Stimulated activated CD8-positive, alpha-beta memory T cell treated with anti-CD3 and anti-CD28 coated beads, Interleukin-15, amount 100 ng/mL, for 48 hours (primary cell): ENCODE measurements at regions not wholly inside any gene's neighbourhood (a gene's known extent, or its start where the extent isn't known, plus 50 kb on each side); places are given as distances from the start of the nearest gene placed in this dataset.

Source experiments
- DNase-seq, 2 donors: peaks; one replicate each; pipeline ENCODE4 v3.0.0-alpha.2; 2020; ENCODE audit warnings: low read depth in 2 of 2

DNA sequence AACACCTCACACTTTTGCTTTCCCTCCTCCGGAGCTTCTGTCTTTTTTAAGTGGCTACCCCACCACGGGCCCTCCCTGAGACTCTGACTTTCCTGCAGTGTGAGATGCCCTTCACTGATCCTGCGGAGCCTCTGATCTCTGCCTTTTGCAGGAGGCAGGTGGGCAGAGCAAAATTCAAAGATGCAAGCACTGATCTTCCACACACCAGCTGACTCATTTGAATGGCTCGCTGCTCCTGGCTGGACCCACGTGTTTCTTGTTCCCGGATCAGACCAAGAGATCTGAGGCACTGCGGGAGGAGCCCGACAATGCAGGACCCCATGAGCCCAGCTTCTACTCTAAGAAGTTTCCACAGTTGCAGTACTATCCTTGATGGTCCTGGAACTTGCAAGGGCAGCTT is 1607.9 kb upstream of the TENM3 start:
- no peak for DNase-seq

DNA sequence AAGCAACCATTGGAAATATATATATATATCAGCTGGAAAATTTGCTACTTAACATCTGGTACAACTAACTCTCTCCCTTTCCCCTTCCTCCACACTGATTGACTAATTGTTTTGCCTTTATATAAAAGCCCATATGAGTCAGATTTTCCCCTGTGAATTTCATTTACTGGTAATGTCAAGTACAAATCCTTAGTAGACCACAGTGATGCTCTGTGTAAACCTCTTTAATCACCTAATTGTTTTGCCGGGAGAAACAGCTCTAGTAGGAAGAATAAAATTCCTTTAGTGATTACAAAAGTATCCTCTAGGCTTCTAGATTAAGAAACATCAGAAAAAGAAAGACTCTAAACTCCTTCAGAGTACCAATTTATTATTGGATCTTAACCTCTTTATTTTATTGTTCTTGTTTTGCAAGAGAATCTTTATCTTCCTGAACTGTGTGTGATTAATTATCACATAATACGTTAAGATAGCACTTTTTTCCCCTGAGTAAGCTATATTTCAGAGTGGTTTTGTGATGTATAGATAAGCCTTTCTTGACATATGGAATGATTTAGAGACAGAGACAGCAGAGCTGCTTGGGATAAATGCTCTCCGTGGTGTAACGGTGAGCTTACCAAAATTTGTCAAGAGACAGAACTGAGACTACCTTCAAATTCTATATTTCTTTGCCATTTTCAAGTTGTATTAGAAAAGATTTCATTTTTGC is 1606.4 kb upstream of the TENM3 start:
- no peak for DNase-seq

DNA sequence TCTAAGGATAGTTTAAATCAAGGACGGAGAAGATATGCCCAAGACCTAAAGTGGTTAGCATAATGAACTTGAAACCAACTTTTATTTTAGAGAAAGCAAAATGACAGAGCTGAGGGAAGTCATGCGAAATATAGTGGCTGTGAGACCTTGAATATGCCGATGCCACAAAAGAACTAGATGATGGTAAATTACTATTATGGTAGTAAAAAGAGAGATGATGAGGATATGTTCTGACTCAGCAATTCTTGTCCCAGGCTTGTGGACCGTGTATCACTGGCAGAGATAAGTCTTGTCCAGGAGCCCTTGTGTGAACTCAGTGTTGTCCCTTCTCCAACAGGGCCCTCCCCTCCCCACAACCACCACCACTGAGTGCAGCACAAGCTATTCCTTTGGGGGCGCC is 1605.6 kb upstream of the TENM3 start:
- no peak for DNase-seq

DNA sequence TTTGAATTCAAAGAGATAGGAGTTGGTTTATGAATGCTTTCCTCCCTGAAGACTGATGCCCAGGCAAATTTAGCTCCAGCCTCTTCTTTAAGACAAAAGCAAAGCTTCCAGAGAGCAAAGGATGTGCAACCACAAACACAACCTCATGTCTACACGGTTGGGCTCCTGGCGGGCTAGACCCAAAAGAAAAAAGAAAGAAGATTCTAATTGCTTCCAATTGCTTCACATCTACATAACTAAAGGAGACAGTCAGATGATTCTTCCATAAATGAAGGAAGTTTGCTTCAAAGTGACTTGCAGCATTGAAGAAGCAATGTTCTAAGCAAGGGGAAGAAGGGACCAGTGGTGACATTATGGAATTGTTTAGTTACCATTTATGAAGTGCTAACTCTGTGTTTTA is 1603.0 kb upstream of the TENM3 start:
- no peak for DNase-seq

DNA sequence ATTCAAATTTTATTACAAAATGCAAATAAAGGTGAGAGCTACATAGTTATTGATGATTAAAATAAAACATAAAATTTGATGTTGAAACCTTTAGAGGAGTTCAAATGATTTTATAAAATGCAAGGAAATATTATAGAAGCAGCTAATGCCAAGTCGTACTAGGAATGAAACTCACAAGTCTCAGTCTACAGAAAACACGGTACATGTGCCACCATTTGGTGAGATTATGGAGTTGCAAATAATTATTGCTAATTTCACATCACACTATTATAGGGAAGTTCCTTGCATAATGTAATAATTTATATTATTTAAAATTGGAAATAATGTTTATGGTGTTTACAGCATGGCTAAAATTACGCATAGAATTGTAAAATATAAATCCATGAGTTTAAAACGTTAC is 1601.7 kb upstream of the TENM3 start:
- DNase-seq: no peak

DNA sequence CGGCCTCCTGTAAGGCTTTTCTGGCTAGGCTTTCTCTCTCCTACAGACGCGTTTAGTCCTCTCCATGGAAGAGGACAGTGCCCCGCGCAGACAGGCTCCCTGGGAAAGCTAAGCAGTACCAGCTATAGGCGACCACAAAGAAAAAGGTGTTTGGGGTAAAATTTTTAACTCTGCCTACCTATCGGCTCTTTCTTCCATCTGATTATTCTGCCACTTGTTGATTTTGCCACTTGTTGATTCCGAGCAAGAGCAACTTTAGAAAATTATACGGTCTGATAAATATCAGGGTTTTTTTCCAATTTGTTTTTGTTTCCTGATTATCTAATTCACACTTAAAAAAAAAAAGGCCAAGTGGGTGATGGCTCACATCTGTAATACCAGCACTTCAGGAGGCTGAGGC is 1600.5 kb upstream of the TENM3 start:
- no peak for DNase-seq

DNA sequence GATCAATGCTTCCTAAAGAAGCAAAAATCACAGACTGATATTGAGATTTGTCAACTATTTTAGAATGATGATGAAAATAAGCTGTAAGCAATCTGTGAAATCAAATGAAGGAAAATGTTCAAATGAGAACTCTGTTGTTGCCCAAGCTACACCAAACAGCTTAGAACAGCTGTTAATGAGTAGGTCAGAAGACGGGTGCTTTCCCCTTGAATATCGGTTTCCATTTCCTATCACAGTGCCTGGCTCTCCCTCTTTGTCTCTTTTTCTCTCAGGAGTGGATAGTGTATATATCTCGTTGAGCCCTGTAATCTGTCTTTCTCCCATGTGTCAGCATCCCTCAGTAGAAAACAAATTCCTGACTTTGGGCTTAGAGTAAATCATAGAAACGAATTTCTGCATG is 1592.9 kb upstream of the TENM3 start:
- no peak for DNase-seq

DNA sequence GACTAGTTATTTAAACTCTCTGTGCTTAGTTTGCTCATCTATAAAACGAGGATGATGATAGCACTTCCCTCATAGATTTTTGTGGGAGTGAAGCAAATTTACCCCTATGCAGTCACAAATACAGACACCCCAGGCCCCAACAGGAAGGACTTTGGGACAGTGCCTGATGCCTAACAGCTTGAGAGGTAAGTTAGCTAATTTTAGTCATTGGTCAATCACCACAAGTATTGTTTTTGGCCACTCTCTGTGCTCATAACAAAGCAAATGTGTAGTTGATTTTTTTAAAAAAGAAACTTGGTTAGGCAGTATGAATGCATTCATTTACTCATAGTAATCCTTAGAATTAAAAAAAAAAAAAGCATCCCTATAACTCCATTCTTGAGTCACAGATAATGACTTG is 1590.7 kb upstream of the TENM3 start:
- no peak for DNase-seq

DNA sequence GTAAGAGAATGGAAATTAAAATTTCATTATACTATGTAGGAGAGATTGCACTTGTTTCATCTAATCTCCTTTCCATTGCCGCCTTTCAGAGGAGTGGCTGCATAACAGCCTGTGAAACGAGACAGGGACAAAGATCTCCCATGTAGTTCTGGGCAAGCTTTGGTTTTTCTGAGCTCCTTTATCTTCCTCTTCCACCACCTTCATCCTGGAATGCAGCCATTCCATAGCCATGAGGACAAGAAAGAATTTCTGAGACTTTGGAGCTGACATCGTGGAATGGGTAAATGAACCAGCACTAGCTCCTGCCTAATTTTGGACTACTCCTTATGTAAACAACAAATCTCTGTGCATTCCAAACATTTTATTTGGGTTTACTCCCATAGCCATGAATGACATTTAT is 1587.3 kb upstream of the TENM3 start:
- no peak for DNase-seq

DNA sequence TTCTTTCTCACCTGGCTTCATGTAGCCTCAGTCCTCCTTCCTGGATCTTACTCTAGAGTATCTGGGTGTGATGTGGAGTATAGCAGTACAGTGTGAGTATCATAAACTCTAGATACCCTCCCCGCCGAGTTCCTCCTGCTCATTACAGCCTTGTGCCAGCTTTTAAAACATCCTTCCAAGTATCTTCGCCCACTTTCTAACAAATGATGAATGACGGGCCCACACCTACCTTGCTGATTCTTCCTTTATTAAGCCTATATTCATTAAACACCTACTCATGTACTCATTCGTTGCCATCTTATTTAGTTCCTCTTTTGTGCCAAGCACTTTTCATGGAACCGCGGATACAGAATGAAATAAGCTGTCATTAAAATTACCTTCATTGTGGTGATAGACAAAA is 1585.3 kb upstream of the TENM3 start:
- no peak for DNase-seq

DNA sequence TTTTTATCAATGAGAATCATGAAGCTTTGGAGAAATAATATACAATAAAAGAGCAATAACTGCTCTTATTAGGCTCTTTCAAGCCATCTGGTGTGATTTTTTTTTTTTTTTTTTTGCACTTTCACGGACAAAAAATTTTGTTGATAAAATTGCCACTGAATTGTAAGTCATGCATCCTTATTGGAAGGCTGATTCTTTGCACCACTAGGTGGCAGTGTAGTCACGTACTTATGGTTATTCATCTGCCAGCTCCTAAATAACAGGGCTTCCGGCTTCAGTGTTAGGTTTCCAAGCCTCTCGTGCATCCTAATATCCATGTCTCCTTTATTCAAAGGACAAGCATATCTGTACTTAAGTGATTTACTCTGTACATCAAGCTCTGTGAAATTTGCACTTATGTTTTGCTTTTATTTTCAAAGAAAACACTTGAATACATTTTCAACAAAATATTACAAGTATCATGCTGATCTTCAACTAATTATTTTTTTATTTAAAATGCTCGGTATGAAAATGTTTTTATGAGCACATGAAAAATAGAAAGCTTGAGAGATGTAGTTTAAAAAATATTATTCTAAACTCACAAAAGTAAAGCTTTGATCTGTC is 1578.3 kb upstream of the TENM3 start:
- DNase-seq: peak in 1 of 2 donors; percentile 8

DNA sequence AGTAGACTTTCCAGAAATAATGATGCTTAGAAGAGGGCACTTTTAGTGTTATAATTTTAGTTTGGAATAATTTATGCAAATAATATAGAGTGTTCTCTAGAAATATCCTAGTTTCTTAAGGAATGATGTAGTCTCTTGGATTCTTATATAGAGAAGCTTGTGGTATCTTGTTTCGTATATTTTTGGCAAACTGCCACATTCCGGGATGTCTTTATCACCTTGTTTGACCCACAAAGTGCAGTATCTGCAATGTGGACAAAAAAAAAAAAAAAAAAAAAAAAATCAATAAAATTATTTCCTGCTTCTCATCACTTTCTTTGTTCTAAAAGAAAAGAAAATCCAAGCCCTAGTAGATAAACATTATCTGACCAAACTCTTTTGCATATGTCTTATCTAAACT is 1577.7 kb upstream of the TENM3 start:
- no peak for DNase-seq

DNA sequence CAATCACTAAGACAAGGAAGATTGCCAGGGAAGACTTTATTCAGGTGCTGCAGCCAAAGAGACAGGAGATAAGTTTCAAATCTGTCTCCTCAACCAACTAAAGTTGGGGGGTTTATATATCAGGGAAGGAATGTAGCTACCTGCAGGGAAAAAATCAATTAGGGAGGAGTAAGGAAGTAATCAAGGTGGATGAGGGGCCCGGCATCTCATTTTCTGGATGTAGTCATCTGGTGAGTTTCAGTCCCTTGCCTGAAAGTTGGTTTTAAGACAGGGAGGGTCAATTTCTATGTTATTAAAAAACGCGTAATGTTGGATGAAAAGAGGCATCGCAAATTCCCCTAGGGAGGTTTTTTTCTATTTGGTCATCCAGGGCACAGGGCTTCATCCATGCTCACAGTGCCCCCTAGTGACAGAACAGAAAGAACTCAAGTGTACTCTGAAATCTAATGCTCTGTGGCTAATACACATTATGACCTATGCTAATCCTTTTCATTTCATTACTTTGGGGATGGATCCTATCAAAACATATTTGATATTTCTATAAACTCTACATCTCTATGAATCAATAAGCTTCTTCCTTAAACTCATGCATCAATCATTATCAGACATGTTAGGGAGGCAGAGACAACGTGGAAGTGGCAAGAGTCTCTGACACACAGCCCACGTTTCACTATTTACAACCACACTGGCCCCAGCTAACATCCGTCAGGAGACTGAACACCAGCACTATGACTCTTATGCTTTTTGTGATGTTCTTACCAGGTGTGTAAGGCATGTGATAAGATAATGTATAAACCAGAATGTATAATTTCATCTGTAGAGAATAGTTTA is 1577.0 kb upstream of the TENM3 start:
- peak in 1 of 2 donors; percentile 1 for DNase-seq

DNA sequence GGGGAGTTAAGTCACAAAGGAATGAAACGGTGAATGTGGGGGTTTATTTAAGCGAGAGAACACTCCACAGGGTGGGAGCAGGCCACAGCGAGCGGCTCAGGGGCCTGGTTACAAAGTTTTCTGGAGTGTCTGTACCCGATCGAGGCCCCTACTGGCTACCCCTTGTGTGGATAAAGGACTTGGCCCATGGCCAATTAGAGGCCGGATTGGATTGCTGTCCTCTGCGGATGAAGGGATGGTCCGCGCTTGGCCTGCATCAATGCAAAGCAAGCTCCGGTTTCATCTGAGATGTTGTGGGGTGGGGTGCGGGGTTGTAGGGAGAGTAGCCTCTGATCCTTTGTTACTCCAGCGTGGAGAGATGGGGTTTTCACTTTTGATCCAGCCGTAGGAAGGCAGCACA is 1574.5 kb upstream of the TENM3 start:
- no peak for DNase-seq

DNA sequence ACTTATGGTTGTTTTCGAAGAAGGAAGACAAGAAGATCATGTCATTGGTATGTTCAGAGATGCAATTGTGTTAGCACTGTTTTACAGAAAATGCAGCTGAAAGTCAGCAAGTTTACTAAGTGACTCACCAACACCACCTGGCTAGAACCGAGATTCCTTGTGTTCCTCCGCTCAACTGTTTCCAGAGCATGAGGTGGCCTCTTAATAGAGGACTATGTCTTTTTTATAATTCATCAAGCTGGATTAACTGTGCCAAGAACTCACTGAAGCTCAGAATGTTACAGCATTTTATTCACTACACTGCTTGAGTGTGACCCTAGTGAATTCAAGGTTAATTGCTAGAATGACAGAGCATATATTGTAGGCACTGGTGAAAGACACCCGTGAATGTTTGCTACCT is 1573.5 kb upstream of the TENM3 start:
- DNase-seq: no peak

DNA sequence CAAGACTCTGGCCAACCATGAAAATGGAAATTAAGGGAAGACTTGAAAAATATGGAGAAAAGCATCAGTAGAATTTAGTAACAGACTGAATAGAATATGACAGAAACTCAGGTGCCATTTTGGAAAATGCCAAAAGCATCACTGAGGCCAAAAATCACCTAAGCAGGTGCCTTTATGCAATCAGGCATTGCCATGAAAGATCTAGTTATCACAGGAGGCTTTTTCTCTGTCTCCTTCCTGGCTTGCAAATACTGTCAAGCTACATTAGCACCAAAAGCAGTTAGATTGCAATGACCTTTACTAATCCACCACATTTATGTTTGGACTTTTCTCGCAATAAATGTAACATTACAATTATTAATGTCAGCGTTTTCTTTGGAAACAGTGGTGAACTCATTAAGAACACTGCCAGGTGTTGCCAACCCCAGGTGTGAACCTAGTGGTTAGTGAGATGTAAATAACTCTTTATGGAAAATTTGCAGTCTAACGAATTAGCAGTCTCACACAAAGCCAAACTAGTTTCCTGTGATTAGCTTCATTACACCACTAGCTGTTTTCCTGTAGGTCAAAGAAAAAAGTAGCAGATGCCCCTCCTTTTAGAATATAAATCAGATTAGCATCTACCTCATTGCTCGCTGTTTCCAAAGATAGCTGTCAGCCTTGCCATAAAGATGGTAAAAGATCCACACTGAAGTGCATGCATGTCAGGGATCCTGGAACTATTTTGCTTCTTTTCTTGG is 1568.4 kb upstream of the TENM3 start:
- no peak for DNase-seq

DNA sequence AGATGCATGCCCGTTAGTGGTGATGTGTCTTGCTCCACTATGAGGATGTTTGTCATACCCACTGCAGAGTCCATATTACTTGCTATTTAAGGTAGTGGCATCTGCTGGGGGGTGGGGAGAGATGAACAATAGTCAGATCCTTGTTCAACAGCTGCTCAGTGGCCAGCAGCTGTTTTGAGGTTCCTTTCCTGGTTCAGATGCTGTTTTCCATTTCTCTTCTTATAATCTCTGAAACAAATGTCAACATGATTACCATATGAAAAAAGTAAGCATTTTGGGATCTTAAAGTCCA is 1567.9 kb upstream of the TENM3 start:
- no peak for DNase-seq

DNA sequence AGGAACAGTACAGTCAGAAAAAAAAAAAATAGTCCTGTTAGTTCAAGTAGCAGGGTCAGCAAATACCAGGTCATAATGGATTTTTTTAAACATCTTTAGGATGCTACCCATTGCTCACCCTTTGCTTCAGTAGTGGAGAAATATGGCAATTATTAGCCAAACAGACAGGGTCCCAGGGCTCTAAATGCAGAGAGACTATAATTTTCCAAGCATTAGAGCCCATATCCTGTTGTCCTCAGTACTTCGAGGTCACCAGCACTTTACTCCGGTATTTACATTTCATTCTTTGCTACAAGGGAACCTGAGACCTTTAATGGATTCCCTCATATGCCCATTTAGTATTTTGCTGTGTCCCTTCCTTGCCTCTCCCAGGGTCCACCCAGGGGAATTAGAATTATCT is 1562.9 kb upstream of the TENM3 start:
- no peak for DNase-seq

DNA sequence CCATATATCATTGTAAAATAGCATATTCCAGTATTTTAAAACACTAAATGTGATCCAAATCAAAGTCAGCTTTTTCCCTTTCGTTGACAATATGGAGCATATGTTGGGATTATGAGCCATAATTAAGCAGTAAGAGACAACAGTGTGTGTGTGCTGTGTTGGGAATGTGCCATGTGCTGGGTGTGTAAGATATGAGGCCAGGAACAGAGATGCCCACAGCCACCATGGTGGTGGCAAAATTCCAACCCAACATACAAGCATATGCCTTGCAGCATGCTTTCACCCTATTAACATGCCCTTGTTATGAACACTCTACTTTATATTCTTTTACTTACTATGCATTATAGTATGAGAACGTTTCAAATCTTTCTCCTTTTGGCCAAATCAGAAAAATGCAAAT is 1560.4 kb upstream of the TENM3 start:
- DNase-seq: no peak

DNA sequence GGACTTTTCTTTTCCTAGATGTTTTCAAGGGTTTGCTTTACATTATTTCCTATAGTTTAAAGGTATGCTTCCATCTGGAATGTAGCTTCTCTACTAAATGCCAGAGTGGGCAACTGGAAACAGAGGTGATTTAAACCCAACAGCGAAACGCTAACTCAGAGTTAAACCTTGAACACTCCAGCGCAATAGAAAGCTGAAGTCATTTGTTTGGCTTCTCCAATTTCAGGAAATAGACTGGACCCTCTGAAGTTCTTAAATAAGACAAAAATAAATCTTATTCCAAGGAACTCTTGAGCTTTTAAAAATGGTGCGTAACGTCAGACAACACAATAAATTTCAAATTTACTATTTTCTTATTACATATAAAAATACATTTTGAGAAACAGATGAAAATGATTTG is 1560.0 kb upstream of the TENM3 start:
- no peak for DNase-seq

DNA sequence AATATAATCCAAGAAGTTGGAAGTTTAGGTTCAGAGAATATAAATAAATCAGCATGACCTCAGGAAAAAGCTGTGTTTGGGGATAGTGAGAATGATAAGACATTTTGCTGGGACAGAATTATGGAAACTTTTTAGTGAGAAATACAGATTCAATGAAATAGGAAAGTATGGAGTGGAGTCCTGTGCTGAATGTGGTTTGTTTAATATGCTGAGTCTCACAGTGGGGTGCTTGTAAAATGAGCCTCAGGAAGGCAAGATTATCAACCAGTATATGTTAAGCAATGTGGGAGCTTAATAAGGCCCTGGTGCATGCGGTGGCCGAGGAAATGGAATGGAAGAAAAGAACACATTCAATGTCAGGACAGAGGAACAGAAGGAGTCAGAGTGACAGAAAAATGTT is 1554.7 kb upstream of the TENM3 start:
- no peak for DNase-seq

DNA sequence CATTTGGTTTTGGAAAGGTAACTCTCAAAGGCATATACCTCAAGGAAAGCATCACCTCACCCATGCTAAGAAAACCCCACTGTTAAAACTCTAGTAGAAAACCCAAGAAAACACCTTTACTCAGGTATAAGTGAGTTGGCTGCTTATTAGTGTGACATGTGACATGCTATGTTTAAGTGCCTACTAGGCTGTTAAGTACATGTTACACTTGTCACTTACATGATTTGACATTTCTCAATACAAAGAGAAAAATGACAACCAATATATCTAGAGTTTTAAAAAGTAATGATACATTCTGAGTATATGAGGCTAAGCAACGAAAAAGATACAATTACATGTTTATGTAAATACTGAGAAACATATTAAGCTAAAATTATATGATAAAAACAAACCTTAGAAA is 1548.3 kb upstream of the TENM3 start:
- DNase-seq: no peak

DNA sequence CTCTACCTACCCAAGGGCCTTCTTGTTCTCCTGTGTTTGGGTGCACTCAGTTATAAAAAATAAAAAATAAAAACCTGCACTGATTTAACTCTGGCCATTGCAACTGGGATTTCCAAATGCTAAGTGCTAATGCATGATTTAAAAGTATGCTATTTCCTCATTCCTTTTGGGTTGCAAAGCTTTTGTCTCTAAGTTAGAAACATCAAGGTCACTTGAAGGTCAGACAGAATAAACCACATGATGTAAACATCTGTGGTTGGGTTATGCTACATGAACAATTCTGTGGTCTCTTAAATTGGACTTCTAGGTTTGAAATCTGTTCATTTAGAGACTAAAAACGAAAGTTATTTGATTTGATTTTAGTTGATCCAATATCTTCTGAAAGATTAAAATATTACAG is 1547.4 kb upstream of the TENM3 start:
- no peak for DNase-seq
